WTC11 (cell line): ENCODE measurements at regions not wholly inside any gene's neighbourhood (a gene's known extent, or its start where the extent isn't known, plus 50 kb on each side); places are given as distances from the start of the nearest gene placed in this dataset.

Experiments used
- CREM ChIP-seq: sonication (generic); formaldehyde crosslinking; IDR thresholded peaks from 2 replicates; pipeline ENCODE4 v1.8.1; 2022; ENCODE audit warnings: mild to moderate bottlenecking, missing genetic modification reagents, moderate library complexity
- GTF2I ChIP-seq: fragments of 250-450 bp; sonication (Bioruptor Pico); conservative IDR thresholded peaks from 2 replicates; pipeline ENCODE4 v1.4.0; 2021; ENCODE audit warnings: mild to moderate bottlenecking
- SP1 ChIP-seq: sonication (generic); formaldehyde crosslinking; conservative IDR thresholded peaks from 2 replicates; pipeline ENCODE4 v1.8.1; 2022; ENCODE audit warnings: missing genetic modification reagents
- TEAD4 ChIP-seq: sonication (generic); formaldehyde crosslinking; IDR thresholded peaks from 2 replicates; pipeline ENCODE4 v1.8.0; 2022; ENCODE audit warnings: mild to moderate bottlenecking, missing genetic modification reagents
- ZNF121 ChIP-seq: sonication (generic); formaldehyde crosslinking; IDR thresholded peaks from 2 replicates; pipeline ENCODE4 v1.8.0; 2023; ENCODE audit warnings: missing genetic modification reagents
- TF ChIP-seq, protein P1 (sequence below): fragments of 200-600 bp; IDR thresholded peaks from 2 replicates; pipeline ENCODE4 v1.8.0; 2022; ENCODE audit warnings: antibody characterized with exemption
- TF ChIP-seq, protein P2 (sequence below): sonication (generic); formaldehyde crosslinking; IDR thresholded peaks from 2 replicates; pipeline ENCODE4 v1.8.0; 2022; ENCODE audit warnings: mild to moderate bottlenecking, missing genetic modification reagents
- TF ChIP-seq, protein P3 (sequence below): sonication (generic); formaldehyde crosslinking; IDR thresholded peaks from 2 replicates; pipeline ENCODE4 v1.8.1; 2023; ENCODE audit warnings: mild to moderate bottlenecking, missing genetic modification reagents, borderline replicate concordance
- TF ChIP-seq, protein P4 (sequence below): sonication (generic); formaldehyde crosslinking; IDR thresholded peaks from 2 replicates; pipeline ENCODE4 v1.8.0; 2022; ENCODE audit warnings: missing genetic modification reagents

DNA sequence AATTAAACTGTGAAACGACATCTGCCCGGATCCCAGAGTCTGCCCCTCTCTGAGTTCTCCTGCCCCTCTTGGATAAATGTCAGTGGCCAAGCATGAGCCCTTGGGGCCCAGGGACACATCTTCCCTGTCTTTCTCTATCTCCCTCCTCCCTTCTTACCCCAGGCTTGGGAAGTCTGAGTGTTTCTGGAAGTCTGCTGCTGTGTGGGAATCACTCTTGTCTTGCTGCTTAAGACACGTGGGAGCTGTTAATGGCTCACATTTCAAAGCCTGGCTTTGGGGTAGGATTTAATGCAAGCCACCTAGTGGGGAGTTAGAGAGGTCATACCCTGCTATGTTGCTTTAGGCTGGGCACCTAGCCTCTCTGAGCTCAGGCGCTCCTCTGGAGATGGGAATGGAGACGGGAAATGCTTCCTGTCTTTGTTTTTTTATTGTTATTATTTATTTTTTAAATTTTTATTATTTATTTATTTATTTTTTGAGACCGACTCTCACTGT is 218.5 kb upstream of the CIBAR2 start:
- TF ChIP-seq, protein P1, sequence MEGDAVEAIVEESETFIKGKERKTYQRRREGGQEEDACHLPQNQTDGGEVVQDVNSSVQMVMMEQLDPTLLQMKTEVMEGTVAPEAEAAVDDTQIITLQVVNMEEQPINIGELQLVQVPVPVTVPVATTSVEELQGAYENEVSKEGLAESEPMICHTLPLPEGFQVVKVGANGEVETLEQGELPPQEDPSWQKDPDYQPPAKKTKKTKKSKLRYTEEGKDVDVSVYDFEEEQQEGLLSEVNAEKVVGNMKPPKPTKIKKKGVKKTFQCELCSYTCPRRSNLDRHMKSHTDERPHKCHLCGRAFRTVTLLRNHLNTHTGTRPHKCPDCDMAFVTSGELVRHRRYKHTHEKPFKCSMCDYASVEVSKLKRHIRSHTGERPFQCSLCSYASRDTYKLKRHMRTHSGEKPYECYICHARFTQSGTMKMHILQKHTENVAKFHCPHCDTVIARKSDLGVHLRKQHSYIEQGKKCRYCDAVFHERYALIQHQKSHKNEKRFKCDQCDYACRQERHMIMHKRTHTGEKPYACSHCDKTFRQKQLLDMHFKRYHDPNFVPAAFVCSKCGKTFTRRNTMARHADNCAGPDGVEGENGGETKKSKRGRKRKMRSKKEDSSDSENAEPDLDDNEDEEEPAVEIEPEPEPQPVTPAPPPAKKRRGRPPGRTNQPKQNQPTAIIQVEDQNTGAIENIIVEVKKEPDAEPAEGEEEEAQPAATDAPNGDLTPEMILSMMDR, result no peak
- TF ChIP-seq SP1 (no peak), TEAD4 (CRISPR knock-in tag) (no peak), CREM (CRISPR knock-in tag) (no peak), ZNF121 (CRISPR knock-in tag) (no peak), GTF2I (CRISPR knock-in tag) (no peak)
- TF ChIP-seq, protein P2, sequence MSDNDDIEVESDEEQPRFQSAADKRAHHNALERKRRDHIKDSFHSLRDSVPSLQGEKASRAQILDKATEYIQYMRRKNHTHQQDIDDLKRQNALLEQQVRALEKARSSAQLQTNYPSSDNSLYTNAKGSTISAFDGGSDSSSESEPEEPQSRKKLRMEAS, result no peak; the same call in 1 of the 2 replicates
- TF ChIP-seq, protein P3, sequence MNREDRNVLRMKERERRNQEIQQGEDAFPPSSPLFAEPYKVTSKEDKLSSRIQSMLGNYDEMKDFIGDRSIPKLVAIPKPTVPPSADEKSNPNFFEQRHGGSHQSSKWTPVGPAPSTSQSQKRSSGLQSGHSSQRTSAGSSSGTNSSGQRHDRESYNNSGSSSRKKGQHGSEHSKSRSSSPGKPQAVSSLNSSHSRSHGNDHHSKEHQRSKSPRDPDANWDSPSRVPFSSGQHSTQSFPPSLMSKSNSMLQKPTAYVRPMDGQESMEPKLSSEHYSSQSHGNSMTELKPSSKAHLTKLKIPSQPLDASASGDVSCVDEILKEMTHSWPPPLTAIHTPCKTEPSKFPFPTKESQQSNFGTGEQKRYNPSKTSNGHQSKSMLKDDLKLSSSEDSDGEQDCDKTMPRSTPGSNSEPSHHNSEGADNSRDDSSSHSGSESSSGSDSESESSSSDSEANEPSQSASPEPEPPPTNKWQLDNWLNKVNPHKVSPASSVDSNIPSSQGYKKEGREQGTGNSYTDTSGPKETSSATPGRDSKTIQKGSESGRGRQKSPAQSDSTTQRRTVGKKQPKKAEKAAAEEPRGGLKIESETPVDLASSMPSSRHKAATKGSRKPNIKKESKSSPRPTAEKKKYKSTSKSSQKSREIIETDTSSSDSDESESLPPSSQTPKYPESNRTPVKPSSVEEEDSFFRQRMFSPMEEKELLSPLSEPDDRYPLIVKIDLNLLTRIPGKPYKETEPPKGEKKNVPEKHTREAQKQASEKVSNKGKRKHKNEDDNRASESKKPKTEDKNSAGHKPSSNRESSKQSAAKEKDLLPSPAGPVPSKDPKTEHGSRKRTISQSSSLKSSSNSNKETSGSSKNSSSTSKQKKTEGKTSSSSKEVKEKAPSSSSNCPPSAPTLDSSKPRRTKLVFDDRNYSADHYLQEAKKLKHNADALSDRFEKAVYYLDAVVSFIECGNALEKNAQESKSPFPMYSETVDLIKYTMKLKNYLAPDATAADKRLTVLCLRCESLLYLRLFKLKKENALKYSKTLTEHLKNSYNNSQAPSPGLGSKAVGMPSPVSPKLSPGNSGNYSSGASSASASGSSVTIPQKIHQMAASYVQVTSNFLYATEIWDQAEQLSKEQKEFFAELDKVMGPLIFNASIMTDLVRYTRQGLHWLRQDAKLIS (CRISPR knock-in tag), result no peak
- TF ChIP-seq, protein P4, sequence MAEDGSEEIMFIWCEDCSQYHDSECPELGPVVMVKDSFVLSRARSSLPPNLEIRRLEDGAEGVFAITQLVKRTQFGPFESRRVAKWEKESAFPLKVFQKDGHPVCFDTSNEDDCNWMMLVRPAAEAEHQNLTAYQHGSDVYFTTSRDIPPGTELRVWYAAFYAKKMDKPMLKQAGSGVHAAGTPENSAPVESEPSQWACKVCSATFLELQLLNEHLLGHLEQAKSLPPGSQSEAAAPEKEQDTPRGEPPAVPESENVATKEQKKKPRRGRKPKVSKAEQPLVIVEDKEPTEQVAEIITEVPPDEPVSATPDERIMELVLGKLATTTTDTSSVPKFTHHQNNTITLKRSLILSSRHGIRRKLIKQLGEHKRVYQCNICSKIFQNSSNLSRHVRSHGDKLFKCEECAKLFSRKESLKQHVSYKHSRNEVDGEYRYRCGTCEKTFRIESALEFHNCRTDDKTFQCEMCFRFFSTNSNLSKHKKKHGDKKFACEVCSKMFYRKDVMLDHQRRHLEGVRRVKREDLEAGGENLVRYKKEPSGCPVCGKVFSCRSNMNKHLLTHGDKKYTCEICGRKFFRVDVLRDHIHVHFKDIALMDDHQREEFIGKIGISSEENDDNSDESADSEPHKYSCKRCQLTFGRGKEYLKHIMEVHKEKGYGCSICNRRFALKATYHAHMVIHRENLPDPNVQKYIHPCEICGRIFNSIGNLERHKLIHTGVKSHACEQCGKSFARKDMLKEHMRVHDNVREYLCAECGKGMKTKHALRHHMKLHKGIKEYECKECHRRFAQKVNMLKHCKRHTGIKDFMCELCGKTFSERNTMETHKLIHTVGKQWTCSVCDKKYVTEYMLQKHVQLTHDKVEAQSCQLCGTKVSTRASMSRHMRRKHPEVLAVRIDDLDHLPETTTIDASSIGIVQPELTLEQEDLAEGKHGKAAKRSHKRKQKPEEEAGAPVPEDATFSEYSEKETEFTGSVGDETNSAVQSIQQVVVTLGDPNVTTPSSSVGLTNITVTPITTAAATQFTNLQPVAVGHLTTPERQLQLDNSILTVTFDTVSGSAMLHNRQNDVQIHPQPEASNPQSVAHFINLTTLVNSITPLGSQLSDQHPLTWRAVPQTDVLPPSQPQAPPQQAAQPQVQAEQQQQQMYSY (CRISPR knock-in tag), result no peak
